ENCODE measurements at regions not wholly inside any gene's neighbourhood (a gene's known extent, or its start where the extent isn't known, plus 50 kb on each side); places are given as distances from the start of the nearest gene placed in this dataset.

DNA sequence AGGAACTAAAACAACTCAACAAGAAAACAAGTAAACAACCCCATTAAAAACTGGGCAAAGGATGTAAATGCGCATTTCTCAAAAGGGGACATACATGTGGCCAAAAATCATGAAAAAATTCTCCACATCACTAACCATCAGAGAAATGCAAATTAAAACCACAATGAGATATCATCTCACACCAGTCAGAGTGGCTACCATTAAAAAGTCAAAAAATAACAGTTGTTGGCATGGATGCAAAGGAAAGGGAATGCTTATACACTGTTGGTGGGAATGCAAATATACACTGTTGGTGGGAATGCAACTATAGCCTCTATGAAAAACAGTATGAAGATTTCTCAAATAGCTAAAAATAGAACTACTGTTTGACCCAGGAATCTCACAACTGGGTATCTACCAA is 60.0 kb upstream of the LANCL2 start:
- TF ChIP-seq, protein P1, sequence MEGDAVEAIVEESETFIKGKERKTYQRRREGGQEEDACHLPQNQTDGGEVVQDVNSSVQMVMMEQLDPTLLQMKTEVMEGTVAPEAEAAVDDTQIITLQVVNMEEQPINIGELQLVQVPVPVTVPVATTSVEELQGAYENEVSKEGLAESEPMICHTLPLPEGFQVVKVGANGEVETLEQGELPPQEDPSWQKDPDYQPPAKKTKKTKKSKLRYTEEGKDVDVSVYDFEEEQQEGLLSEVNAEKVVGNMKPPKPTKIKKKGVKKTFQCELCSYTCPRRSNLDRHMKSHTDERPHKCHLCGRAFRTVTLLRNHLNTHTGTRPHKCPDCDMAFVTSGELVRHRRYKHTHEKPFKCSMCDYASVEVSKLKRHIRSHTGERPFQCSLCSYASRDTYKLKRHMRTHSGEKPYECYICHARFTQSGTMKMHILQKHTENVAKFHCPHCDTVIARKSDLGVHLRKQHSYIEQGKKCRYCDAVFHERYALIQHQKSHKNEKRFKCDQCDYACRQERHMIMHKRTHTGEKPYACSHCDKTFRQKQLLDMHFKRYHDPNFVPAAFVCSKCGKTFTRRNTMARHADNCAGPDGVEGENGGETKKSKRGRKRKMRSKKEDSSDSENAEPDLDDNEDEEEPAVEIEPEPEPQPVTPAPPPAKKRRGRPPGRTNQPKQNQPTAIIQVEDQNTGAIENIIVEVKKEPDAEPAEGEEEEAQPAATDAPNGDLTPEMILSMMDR (conservative IDR thresholded peaks at IDR 0.05; ENCODE audit: low read depth in 2 of 2), result no peak
- TF ChIP-seq EZH2phosphoT487 (IDR thresholded peaks at IDR 0.05; ENCODE audit: unreplicated experiment) (no peak), POLR2AphosphoS5 (IDR thresholded peaks at IDR 0.05; ENCODE audit: low read depth) (no peak)
- TF ChIP-seq, protein P2, sequence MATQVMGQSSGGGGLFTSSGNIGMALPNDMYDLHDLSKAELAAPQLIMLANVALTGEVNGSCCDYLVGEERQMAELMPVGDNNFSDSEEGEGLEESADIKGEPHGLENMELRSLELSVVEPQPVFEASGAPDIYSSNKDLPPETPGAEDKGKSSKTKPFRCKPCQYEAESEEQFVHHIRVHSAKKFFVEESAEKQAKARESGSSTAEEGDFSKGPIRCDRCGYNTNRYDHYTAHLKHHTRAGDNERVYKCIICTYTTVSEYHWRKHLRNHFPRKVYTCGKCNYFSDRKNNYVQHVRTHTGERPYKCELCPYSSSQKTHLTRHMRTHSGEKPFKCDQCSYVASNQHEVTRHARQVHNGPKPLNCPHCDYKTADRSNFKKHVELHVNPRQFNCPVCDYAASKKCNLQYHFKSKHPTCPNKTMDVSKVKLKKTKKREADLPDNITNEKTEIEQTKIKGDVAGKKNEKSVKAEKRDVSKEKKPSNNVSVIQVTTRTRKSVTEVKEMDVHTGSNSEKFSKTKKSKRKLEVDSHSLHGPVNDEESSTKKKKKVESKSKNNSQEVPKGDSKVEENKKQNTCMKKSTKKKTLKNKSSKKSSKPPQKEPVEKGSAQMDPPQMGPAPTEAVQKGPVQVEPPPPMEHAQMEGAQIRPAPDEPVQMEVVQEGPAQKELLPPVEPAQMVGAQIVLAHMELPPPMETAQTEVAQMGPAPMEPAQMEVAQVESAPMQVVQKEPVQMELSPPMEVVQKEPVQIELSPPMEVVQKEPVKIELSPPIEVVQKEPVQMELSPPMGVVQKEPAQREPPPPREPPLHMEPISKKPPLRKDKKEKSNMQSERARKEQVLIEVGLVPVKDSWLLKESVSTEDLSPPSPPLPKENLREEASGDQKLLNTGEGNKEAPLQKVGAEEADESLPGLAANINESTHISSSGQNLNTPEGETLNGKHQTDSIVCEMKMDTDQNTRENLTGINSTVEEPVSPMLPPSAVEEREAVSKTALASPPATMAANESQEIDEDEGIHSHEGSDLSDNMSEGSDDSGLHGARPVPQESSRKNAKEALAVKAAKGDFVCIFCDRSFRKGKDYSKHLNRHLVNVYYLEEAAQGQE (IDR thresholded peaks at IDR 0.05; ENCODE audit: unreplicated experiment), result no peak
